MM.1S (cell line): ENCODE measurements at regions not wholly inside any gene's neighbourhood (a gene's known extent, or its start where the extent isn't known, plus 50 kb on each side); places are given as distances from the start of the nearest gene placed in this dataset.

Experiments used
- DNase-seq: peaks from one replicate; pipeline ENCODE4 v3.0.0-alpha.2; 2015
- H2AFZ ChIP-seq: fragments of 300-600 bp; sonication (generic); 2 replicates; pipeline ENCODE4 v1.6.0; 2016; ENCODE audit warnings: antibody characterized with exemption, low read length
- H3F3A ChIP-seq: fragments of 300-600 bp; sonication (generic); 2 replicates; pipeline ENCODE4 v1.6.1; 2016; ENCODE audit warnings: mild to moderate bottlenecking, antibody characterized with exemption, low read length, moderate library complexity, mixed read lengths; ENCODE audit not compliant: insufficient read depth
- H3K27ac ChIP-seq: fragments of 300-600 bp; sonication (generic); 2 replicates; pipeline ENCODE4 v1.5.1; 2016; ENCODE audit warnings: mild to moderate bottlenecking, low read length
- H3K27me3 ChIP-seq: fragments of 300-600 bp; sonication (generic); replicated peaks from 2 replicates; pipeline ENCODE4 v1.6.0; 2016; ENCODE audit warnings: low read length; ENCODE audit not compliant: insufficient read depth
- H3K36me3 ChIP-seq: fragments of 300-600 bp; sonication (generic); replicated peaks from 2 replicates; pipeline ENCODE4 v1.6.1; 2016; ENCODE audit warnings: mild to moderate bottlenecking, low read length, mixed read lengths; ENCODE audit not compliant: insufficient read depth
- H3K4me1 ChIP-seq: fragments of 300-600 bp; sonication (generic); 2 replicates; pipeline ENCODE4 v1.6.1; 2016; ENCODE audit warnings: low read length, mixed read lengths
- H3K4me2 ChIP-seq: fragments of 300-600 bp; sonication (generic); 2 replicates; pipeline ENCODE4 v1.6.0; 2016; ENCODE audit warnings: low read depth, low read length
- H3K4me3 ChIP-seq: fragments of 300-600 bp; sonication (generic); 2 replicates; pipeline ENCODE4 v1.5.1; 2016; ENCODE audit warnings: low read length, mixed read lengths
- H3K79me2 ChIP-seq: fragments of 300-600 bp; sonication (generic); 2 replicates; pipeline ENCODE4 v1.6.1; 2016; ENCODE audit warnings: mixed run types, low read length, mixed read lengths
- H3K9ac ChIP-seq: fragments of 300-600 bp; sonication (generic); 2 replicates; pipeline ENCODE4 v1.6.1; 2016; ENCODE audit warnings: low read length, mixed read lengths
- H3K9me2 ChIP-seq: fragments of 300-600 bp; sonication (generic); replicated peaks from 2 replicates; pipeline ENCODE4 v1.6.1; 2016; ENCODE audit warnings: mild to moderate bottlenecking, low read length, mixed read lengths; ENCODE audit not compliant: insufficient read depth
- H3K9me3 ChIP-seq: fragments of 300-600 bp; sonication (generic); replicated peaks from 2 replicates; pipeline ENCODE4 v1.6.1; 2016; ENCODE audit warnings: mild to moderate bottlenecking, low read length, mixed read lengths; ENCODE audit not compliant: insufficient read depth
- H4K20me1 ChIP-seq: fragments of 300-600 bp; sonication (generic); 2 replicates; pipeline ENCODE4 v1.6.1; 2016; ENCODE audit warnings: mild to moderate bottlenecking, low read length, moderate library complexity, mixed read lengths; ENCODE audit not compliant: insufficient read depth
- CTCF ChIP-seq: fragments of 300-600 bp; sonication (generic); IDR thresholded peaks from 2 replicates; pipeline ENCODE4 v1.5.1; 2016; ENCODE audit warnings: antibody characterized with exemption, low read length, mixed read lengths
- EZH2 ChIP-seq: fragments of 300-600 bp; sonication (generic); optimal IDR thresholded peaks from 2 replicates; pipeline ENCODE3; 2017; ENCODE audit warnings: low read depth, mild to moderate bottlenecking, antibody characterized with exemption, low read length, mixed read lengths
- EZH2phosphoT487 ChIP-seq: fragments of 300-600 bp; sonication (generic); IDR thresholded peaks from 2 replicates; pipeline ENCODE4 v1.6.1; 2018; ENCODE audit warnings: antibody characterized with exemption, low read length

DNA sequence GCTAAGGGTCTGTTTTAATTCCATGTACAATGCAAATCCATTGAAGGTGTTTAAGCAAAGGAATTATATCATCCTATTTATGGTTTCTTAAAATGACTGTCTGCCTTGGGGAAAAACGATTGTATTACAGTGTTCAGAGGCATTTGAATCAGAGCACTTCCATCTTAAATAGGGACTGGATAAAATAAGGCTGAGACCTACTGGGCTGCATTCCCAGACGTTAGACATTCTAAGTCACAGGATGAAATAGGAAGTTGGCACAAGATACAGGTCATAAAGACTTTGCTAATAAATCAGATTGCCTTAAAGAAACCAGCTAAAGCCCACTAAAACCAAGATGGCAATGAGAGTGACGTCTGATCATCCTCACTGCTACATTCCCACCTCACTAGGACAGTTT is 1167.2 kb upstream of the PABPC4L start:
- no peak for DNase-seq
- Histone ChIP-seq H3K27me3 (no peaks in the 10 kb centered on the region), H3K27ac (no peak overlapping the region), H2AFZ (no peak overlapping the region), H3K9ac (no peak overlapping the region), H3K4me2 (no peak overlapping the region), H3K9me3 (no peaks in the 10 kb centered on the region), H4K20me1 (no peaks in the 10 kb centered on the region), H3K9me2 (no peaks in the 10 kb centered on the region), H3K36me3 (no peaks in the 10 kb centered on the region), H3K4me3 (no peak overlapping the region), H3K4me1 (no peaks in the 10 kb centered on the region), H3F3A (no peaks in the 10 kb centered on the region), H3K79me2 (no peaks in the 10 kb centered on the region)
- TF ChIP-seq EZH2, result no peak

DNA sequence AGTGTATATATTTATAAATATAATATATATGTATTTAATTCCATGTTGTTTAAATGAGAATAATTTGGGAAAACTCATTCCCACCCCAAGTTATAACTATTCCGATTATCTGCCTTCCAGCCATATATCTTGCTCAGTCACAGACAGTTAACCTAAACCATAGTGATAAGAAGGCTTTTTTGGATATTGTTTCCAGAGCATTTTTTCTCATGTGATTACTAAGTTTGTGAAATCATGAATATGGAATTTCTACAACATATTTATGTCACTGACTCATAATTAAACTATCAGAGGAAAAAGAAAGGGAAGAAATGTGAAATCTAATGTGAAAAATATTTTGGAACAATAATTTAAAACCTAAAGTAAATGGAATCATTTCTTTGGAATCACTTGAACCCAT is 1163.5 kb upstream of the PABPC4L start:
- TF ChIP-seq CTCF, result no peak
- TF ChIP-seq EZH2phosphoT487, result no peak
- TF ChIP-seq EZH2, result no peak
- H3K27ac ChIP-seq, result no peak overlapping the region
- no peak for DNase-seq

DNA sequence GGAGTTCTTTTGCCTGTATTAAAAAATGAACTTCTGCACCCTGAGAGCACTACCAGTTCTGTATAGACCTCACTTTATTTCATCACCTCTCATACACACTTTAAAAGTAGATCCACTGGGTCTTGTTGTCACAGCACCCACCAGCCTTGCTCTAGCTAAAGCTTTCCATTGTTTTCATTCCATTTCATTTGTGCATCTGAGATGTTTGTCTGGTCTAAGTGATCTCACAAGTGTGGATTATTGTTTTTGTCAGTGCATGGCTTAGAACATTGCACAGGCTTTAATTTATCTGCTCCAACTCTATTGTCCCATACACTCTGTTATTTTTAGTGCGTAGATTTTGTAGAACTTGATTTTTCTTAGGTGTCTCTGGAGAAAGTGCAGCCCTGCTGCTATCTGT is 1157.5 kb upstream of the PABPC4L start:
- Histone ChIP-seq H2AFZ (no peak overlapping the region), H3K27ac (no peak overlapping the region), H3K27me3 (no peaks in the 10 kb centered on the region), H4K20me1 (no peaks in the 10 kb centered on the region), H3K9me3 (no peaks in the 10 kb centered on the region), H3K9me2 (no peaks in the 10 kb centered on the region), H3K9ac (no peak overlapping the region), H3K4me3 (no peak overlapping the region), H3F3A (no peaks in the 10 kb centered on the region), H3K36me3 (no peaks in the 10 kb centered on the region), H3K79me2 (no peaks in the 10 kb centered on the region), H3K4me2 (no peak overlapping the region), H3K4me1 (no peaks in the 10 kb centered on the region)
- DNase-seq, result no peak
- TF ChIP-seq CTCF (no peak), EZH2phosphoT487 (no peak), EZH2 (no peak)

More for the DNA sequence above, 1163.5 kb upstream of the PABPC4L start:
- no peak overlapping the region for H3K4me2 ChIP-seq
- H3K79me2 ChIP-seq, result no peaks in the 10 kb centered on the region
- no peaks in the 10 kb centered on the region for H3K4me1 ChIP-seq
- H3K27me3 ChIP-seq, result no peaks in the 10 kb centered on the region
- H3K4me3 ChIP-seq, result no peak overlapping the region
- no peak overlapping the region for H2AFZ ChIP-seq
- H3K9me2 ChIP-seq, result no peaks in the 10 kb centered on the region
- no peaks in the 10 kb centered on the region for H4K20me1 ChIP-seq
- H3K36me3 ChIP-seq, result no peaks in the 10 kb centered on the region
- no peaks in the 10 kb centered on the region for H3F3A ChIP-seq
- H3K9me3 ChIP-seq, result no peaks in the 10 kb centered on the region
- H3K9ac ChIP-seq, result no peak overlapping the region

GRCh38 chr4:135357091-135357490 is 1155.5 kb upstream of the PABPC4L start:
- Histone ChIP-seq H3K27ac (no peak overlapping the region), H3K9me2 (no peaks in the 10 kb centered on the region), H3K4me3 (no peak overlapping the region), H3K79me2 (no peaks in the 10 kb centered on the region), H2AFZ (no peak overlapping the region), H3K36me3 (no peaks in the 10 kb centered on the region), H4K20me1 (no peaks in the 10 kb centered on the region), H3K27me3 (no peaks in the 10 kb centered on the region), H3K4me1 (no peaks in the 10 kb centered on the region), H3K9me3 (no peaks in the 10 kb centered on the region), H3K4me2 (no peak overlapping the region), H3K9ac (no peak overlapping the region), H3F3A (no peaks in the 10 kb centered on the region)
- DNase-seq, result no peak
- TF ChIP-seq EZH2, result no peak
- TF ChIP-seq CTCF, result no peak
- TF ChIP-seq EZH2phosphoT487, result no peak
